ENCODE measurements at regions not wholly inside any gene's neighbourhood (a gene's known extent, or its start where the extent isn't known, plus 50 kb on each side); places are given as distances from the start of the nearest gene placed in this dataset.
"Not testable (repeated sequence)": the region's sequence is repeated elsewhere in the genome, so short reads cannot be mapped to it uniquely, and the experiment has no call there.

GRCh38 chr13:61495648-61496047 lies 80.0 kb upstream of the PCDH20 start:
- Histone ChIP-seq H3K4me3 (replicated peaks in 1 of 2; ENCODE audit: low read depth in 1 of 2, low read length in 2 of 2) (no peak overlapping the region), H3K79me2 (ENCODE audit: insufficient read depth, low read length) (no peaks in the 10 kb centered on the region), H3K36me3 (ENCODE audit: control insufficient read depth in 1 of 2, insufficient read depth in 2 of 2, low read length in 2 of 2) (no peaks in the 10 kb centered on the region), H3K9me2 (ENCODE audit: insufficient read depth) (no peaks in the 10 kb centered on the region), H3K4me2 (ENCODE audit: low read length) (no peak overlapping the region), H3K9ac (ENCODE audit: low read length) (no peak overlapping the region), H3K9me3 (ENCODE audit: control insufficient read depth in 1 of 2, insufficient read depth in 1 of 2, low read depth in 1 of 2, low read length in 2 of 2) (no peaks in the 10 kb centered on the region), H4K20me1 (ENCODE audit: insufficient read depth) (no peaks in the 10 kb centered on the region), H3K4me1 (ENCODE audit: control insufficient read depth in 1 of 2, insufficient read depth in 2 of 2, low read length in 2 of 2) (no peaks in the 10 kb centered on the region), H2AFZ (ENCODE audit: low read depth, low read length, poor library complexity, severe bottlenecking) (no peak overlapping the region), H3K27ac (ENCODE audit: low read depth, low read length) (no peak overlapping the region), H3K27me3 (ENCODE audit: insufficient read depth, low read length) (no peaks in the 10 kb centered on the region)
- TF ChIP-seq CBX3 (IDR thresholded peaks at IDR 0.05; ENCODE audit: low read depth) (no peak), RAD21 (IDR thresholded peaks at IDR 0.05; ENCODE audit: low read depth) (no peak), SP1 (IDR thresholded peaks at IDR 0.05; ENCODE audit: low read depth) (no peak), EZH2 (IDR thresholded peaks at IDR 0.05) (no peak), EZH2phosphoT487 (IDR thresholded peaks at IDR 0.05; ENCODE audit: borderline replicate concordance) (no peak)
- ATAC-seq = no peak
- intact Hi-C loops (cut with micrococcal nuclease) = no loop called here
- RAD21 ChIA-PET (ENCODE audit: low non-redundant PET in 1 of 2, low total read pairs in 2 of 2, uncharacterized antibody in 2 of 2, unreplicated experiment in 2 of 2) = no interaction called here
- DNase-seq (ENCODE audit: low read depth, low spot score) = no peak
- POLR2A ChIA-PET = no interaction called here
- CTCF ChIA-PET = no interaction called here
- no TSS peak for BruUV-seq (replicated peaks)

GRCh38 chr13:61493556-61493955 lies 77.9 kb upstream of the PCDH20 start:
- H3K9ac ChIP-seq (ENCODE audit: low read length); RAD21 ChIA-PET (ENCODE audit: low non-redundant PET in 1 of 2, low total read pairs in 2 of 2, uncharacterized antibody in 2 of 2, unreplicated experiment in 2 of 2); CTCF ChIA-PET; H3K27ac ChIP-seq (ENCODE audit: low read depth, low read length); ATAC-seq; DNase-seq (ENCODE audit: low read depth, low spot score); H2AFZ ChIP-seq (ENCODE audit: low read depth, low read length, poor library complexity, severe bottlenecking); intact Hi-C loops (cut with micrococcal nuclease); H3K9me3 ChIP-seq (ENCODE audit: control insufficient read depth in 1 of 2, insufficient read depth in 1 of 2, low read depth in 1 of 2, low read length in 2 of 2); H3K9me2 ChIP-seq (ENCODE audit: insufficient read depth); H3K36me3 ChIP-seq (ENCODE audit: control insufficient read depth in 1 of 2, insufficient read depth in 2 of 2, low read length in 2 of 2); H3K4me1 ChIP-seq (ENCODE audit: control insufficient read depth in 1 of 2, insufficient read depth in 2 of 2, low read length in 2 of 2); H3K4me2 ChIP-seq (ENCODE audit: low read length); POLR2A ChIA-PET; H3K4me3 ChIP-seq (replicated peaks in 1 of 2; ENCODE audit: low read depth in 1 of 2, low read length in 2 of 2); BruUV-seq (replicated peaks); H4K20me1 ChIP-seq (ENCODE audit: insufficient read depth); H3K27me3 ChIP-seq (ENCODE audit: insufficient read depth, low read length); H3K79me2 ChIP-seq (ENCODE audit: insufficient read depth, low read length): not testable (repeated sequence)

- no peaks in the 10 kb centered on the region for H3K4me1 ChIP-seq (ENCODE audit: control insufficient read depth in 1 of 2, insufficient read depth in 2 of 2, low read length in 2 of 2)
- no peak overlapping the region for H3K4me2 ChIP-seq (ENCODE audit: low read length)
- H4K20me1 ChIP-seq (ENCODE audit: insufficient read depth) = no peaks in the 10 kb centered on the region
- ChIA-PET RAD21 (ENCODE audit: low non-redundant PET in 1 of 2, low total read pairs in 2 of 2, uncharacterized antibody in 2 of 2, unreplicated experiment in 2 of 2) (no interaction called here), CTCF (no interaction called here), POLR2A (no interaction called here)
- no peak for ATAC-seq
- H2AFZ ChIP-seq (ENCODE audit: low read depth, low read length, poor library complexity, severe bottlenecking) = no peak overlapping the region
- no peak for DNase-seq (ENCODE audit: low read depth, low spot score)
- no peak overlapping the region for H3K27ac ChIP-seq (ENCODE audit: low read depth, low read length)
- no peaks in the 10 kb centered on the region for H3K79me2 ChIP-seq (ENCODE audit: insufficient read depth, low read length)
- no TSS peak for BruUV-seq (replicated peaks)
- no peak overlapping the region for H3K4me3 ChIP-seq (replicated peaks in 1 of 2; ENCODE audit: low read depth in 1 of 2, low read length in 2 of 2)
- intact Hi-C loops (cut with micrococcal nuclease) = no loop called here
- H3K9me3 ChIP-seq (ENCODE audit: control insufficient read depth in 1 of 2, insufficient read depth in 1 of 2, low read depth in 1 of 2, low read length in 2 of 2) = no peaks in the 10 kb centered on the region
- no peaks in the 10 kb centered on the region for H3K27me3 ChIP-seq (ENCODE audit: insufficient read depth, low read length)
- no peak overlapping the region for H3K9ac ChIP-seq (ENCODE audit: low read length)
- H3K9me2 ChIP-seq (ENCODE audit: insufficient read depth) = no peaks in the 10 kb centered on the region
- no peaks in the 10 kb centered on the region for H3K36me3 ChIP-seq (ENCODE audit: control insufficient read depth in 1 of 2, insufficient read depth in 2 of 2, low read length in 2 of 2)
- TF ChIP-seq EZH2 (IDR thresholded peaks at IDR 0.05) (no peak), TCF7L2 (IDR thresholded peaks at IDR 0.05; ENCODE audit: borderline replicate concordance, extremely low read depth, insufficient read depth, insufficient read length) (no peak), ATF3 (IDR thresholded peaks at IDR 0.05) (no peak), CTCF (IDR thresholded peaks at IDR 0.05 in 2 of 3, conservative IDR thresholded peaks at IDR 0.05 in 1 of 3; ENCODE audit: borderline replicate concordance in 1 of 3, insufficient read depth in 1 of 3, low read depth in 2 of 3, low read length in 2 of 3) (no peak), SIN3A (IDR thresholded peaks at IDR 0.05; ENCODE audit: low read depth) (no peak), ZBTB33 (IDR thresholded peaks at IDR 0.05; ENCODE audit: extremely low read depth, insufficient replicate concordance, low read length) (no peak), ZNF274 (IDR thresholded peaks at IDR 0.05; ENCODE audit: low read depth, low read length) (no peak)
Observed at GRCh38 chr13:61486496-61486895, 70.8 kb upstream of the PCDH20 start.

Data from HCT116 (cell line).